GM12878 (cell line): ENCODE measurements at regions not wholly inside any gene's neighbourhood (a gene's known extent, or its start where the extent isn't known, plus 50 kb on each side); places are given as distances from the start of the nearest gene placed in this dataset.

Experiments
- ATAC-seq: fragments of 200-7000 bp; cut with Tn5 transposase; 3 replicates; pipeline ENCODE4 v1.9.1; 2020; ENCODE audit warnings: mild to moderate bottlenecking, moderate library complexity
- BruUV-seq: library from RNA; stranded (reverse); fragments of 400-500 nt; replicated peaks from 2 replicates; lab custom pipeline; 2021; lab: Mats Ljungman, UMichigan
- CTCF ChIA-PET: fragments of 300-600 bp; sonication (Branson Sonifier 250); formaldehyde crosslinking; extraction: SDS; loops from one replicate; lab custom pipeline; 2021; ENCODE audit warnings: inconsistent platforms; lab: Yijun Ruan, JAX
- POLR2A ChIA-PET: fragments of 350-600 bp; formaldehyde crosslinking; extraction: SDS; loops from one replicate; lab custom pipeline; 2021; ENCODE audit warnings: inconsistent platforms; lab: Charles Lee
- RAD21 ChIA-PET: fragments of 300-600 bp; sonication (Branson Sonifier 250); formaldehyde crosslinking; loops from one replicate; lab custom pipeline; 2023; ENCODE audit warnings: antibody characterized with exemption; ENCODE audit not compliant: unreplicated experiment; lab: Charles Lee
- SMC1A ChIA-PET: fragments of 300-600 bp; sonication (Branson Sonifier 250); formaldehyde crosslinking; loops from one replicate; lab custom pipeline; 2023; ENCODE audit not compliant: unreplicated experiment, uncharacterized antibody; lab: Charles Lee
- DNase-seq: peaks from one replicate; pipeline ENCODE4 v3.0.0-alpha.2; 2011; ENCODE audit warnings: low read depth, low spot score
- FAIRE-seq: peaks from 3 replicates; lab custom pipeline; 2011; peaks lifted over from hg19 to GRCh38; lab: Jason Lieb, UNC
- H2AFZ ChIP-seq: 2 replicates; pipeline ENCODE4 v1.6.0; 2011; ENCODE audit warnings: low read depth, low read length, control low read depth; ENCODE audit not compliant: control insufficient read depth
- H3K27ac ChIP-seq: 2 replicates; pipeline ENCODE4 v1.5.1; 2011; ENCODE audit warnings: control low read depth; ENCODE audit not compliant: control insufficient read depth, insufficient read depth
- H3K27me3 ChIP-seq, 2 experiments: replicated peaks in 1 of 2; 2 replicates each; pipeline versions ENCODE4 v1.6.0 to v1.6.1; 2011; ENCODE audit warnings: low read length in 1 of 2; ENCODE audit not compliant: control insufficient read depth in 2 of 2, insufficient read depth in 2 of 2
- H3K36me3 ChIP-seq, 2 experiments: 2 replicates each; pipeline ENCODE4 v1.5.1; 2011; ENCODE audit warnings: low read length in 1 of 2; ENCODE audit not compliant: control insufficient read depth in 2 of 2, insufficient read depth in 2 of 2
- H3K4me1 ChIP-seq: 2 replicates; pipeline ENCODE4 v1.6.1; 2011; ENCODE audit warnings: mild to moderate bottlenecking, low read length, moderate library complexity, mixed read lengths; ENCODE audit not compliant: control insufficient read depth, insufficient read depth
- H3K4me2 ChIP-seq: 2 replicates; pipeline ENCODE4 v1.6.0; 2011; ENCODE audit warnings: control low read depth; ENCODE audit not compliant: control insufficient read depth, insufficient read depth
- H3K4me3 ChIP-seq: fragments of 200-600 bp; sonication (generic); 2 replicates; pipeline ENCODE4 v1.5.1; 2016
- H3K79me2 ChIP-seq: 2 replicates; pipeline ENCODE4 v1.6.0; 2011; ENCODE audit warnings: low read length; ENCODE audit not compliant: control insufficient read depth, insufficient read depth
- H3K9ac ChIP-seq: 2 replicates; pipeline ENCODE4 v1.8.0; 2011; ENCODE audit warnings: low read length, control low read depth, mixed read lengths; ENCODE audit not compliant: control insufficient read depth, insufficient read depth
- H3K9me3 ChIP-seq: replicated peaks from 3 replicates; pipeline ENCODE4 v1.5.1; 2011; ENCODE audit warnings: mild to moderate bottlenecking, low read length; ENCODE audit not compliant: control insufficient read depth, insufficient read depth
- H4K20me1 ChIP-seq: 2 replicates; pipeline ENCODE4 v1.6.0; 2011; ENCODE audit not compliant: control insufficient read depth, insufficient read depth
- BMI1 ChIP-seq: fragments of 450-650 bp; IDR thresholded peaks from 2 replicates; pipeline ENCODE4 v1.6.1; 2016; ENCODE audit warnings: mild to moderate bottlenecking, moderate library complexity, borderline replicate concordance
- CBFB ChIP-seq: IDR thresholded peaks from 2 replicates; pipeline ENCODE4 v1.6.1; 2016; ENCODE audit warnings: antibody characterized with exemption, low read depth
- DPF2 ChIP-seq: fragments of 450-650 bp; IDR thresholded peaks from 2 replicates; pipeline ENCODE4 v1.6.1; 2017; ENCODE audit warnings: mild to moderate bottlenecking
- EP300 ChIP-seq, 2 experiments: fragments of 150-350 bp in 1 of 2; IDR thresholded peaks; 2 replicates each; pipeline ENCODE4 v1.6.1; 2011 to 2012; ENCODE audit warnings: low read depth in 2 of 2, low read length in 2 of 2, borderline replicate concordance in 1 of 2, improper control_type of control experiment in 1 of 2, inconsistent platforms in 1 of 2; ENCODE audit not compliant: control insufficient read depth in 1 of 2
- HDAC2 ChIP-seq: fragments of 200-600 bp; sonication (generic); IDR thresholded peaks from 2 replicates; pipeline ENCODE4 v1.6.1; 2017
- JUNB ChIP-seq: IDR thresholded peaks from 2 replicates; pipeline ENCODE4 v1.6.1; 2016; ENCODE audit warnings: antibody characterized with exemption, mild to moderate bottlenecking
- NFIC ChIP-seq: IDR thresholded peaks from 2 replicates; pipeline ENCODE4 v1.6.1; 2012; ENCODE audit warnings: low read depth, mild to moderate bottlenecking, inconsistent platforms, low read length, moderate library complexity
- PAX5 ChIP-seq: IDR thresholded peaks from 2 replicates; pipeline ENCODE4 v1.6.1; 2011; ENCODE audit warnings: low read depth, low read length, borderline replicate concordance
- PAX8 ChIP-seq: fragments of 450-650 bp; IDR thresholded peaks from 2 replicates; pipeline ENCODE4 v1.6.1; 2017; ENCODE audit warnings: mild to moderate bottlenecking, moderate library complexity
- PBX3 ChIP-seq: IDR thresholded peaks from 2 replicates; pipeline ENCODE4 v1.6.1; 2011; ENCODE audit warnings: mild to moderate bottlenecking, low read depth, low read length, moderate library complexity; ENCODE audit not compliant: insufficient replicate concordance
- RAD21 ChIP-seq: IDR thresholded peaks from 2 replicates; pipeline ENCODE4 v1.6.1; 2011; ENCODE audit warnings: mild to moderate bottlenecking, low read depth, low read length, moderate library complexity; ENCODE audit not compliant: insufficient read depth
- RCOR1 ChIP-seq: conservative IDR thresholded peaks from 2 replicates; pipeline ENCODE4 v1.6.1; 2012; ENCODE audit warnings: low read depth, low read length, improper control_type of control experiment
- SP1 ChIP-seq: IDR thresholded peaks from one replicate; pipeline ENCODE4 v1.6.1; 2011; ENCODE audit warnings: low read depth, low read length
- SPI1 ChIP-seq: IDR thresholded peaks from 2 replicates; pipeline ENCODE4 v1.6.1; 2011; ENCODE audit warnings: low read depth, mild to moderate bottlenecking, low read length, moderate library complexity, borderline replicate concordance; ENCODE audit not compliant: insufficient read depth
- ZZZ3 ChIP-seq: IDR thresholded peaks from 2 replicates; pipeline ENCODE4 v1.6.1; 2011; ENCODE audit warnings: low read depth; ENCODE audit not compliant: control insufficient read depth, insufficient read length
- WGBS: methylation state at CpG from one replicate; pipeline ENCODE4 v1.1.6; 2016; ENCODE audit warnings: low lambda C conversion rate; ENCODE audit not compliant: insufficient replicate concordance, insufficient coverage; ENCODE audit errors: missing lambda C conversion rate; 5-methylcytosine and 5-hydroxymethylcytosine counted together
- in situ Hi-C: fragments of 300-500 bp; cut with MboI; formaldehyde crosslinking; loops from 9 replicates; pipeline ENCODE4 v1.14.3; 2018; ENCODE audit warnings: mixed read lengths
- intact Hi-C: fragments of 100-400 bp; cut with micrococcal nuclease; formaldehyde crosslinking; loops from one replicate; pipeline ENCODE4 v1.14.2; 2022; ENCODE audit not compliant: unreplicated experiment
- TF ChIP-seq, protein P1 (sequence below): fragments of 450-650 bp; IDR thresholded peaks from 2 replicates; pipeline ENCODE4 v1.6.1; 2016; ENCODE audit warnings: mild to moderate bottlenecking, moderate library complexity, borderline replicate concordance
- TF ChIP-seq, protein P2 (sequence below): fragments of 450-650 bp; IDR thresholded peaks from 2 replicates; pipeline ENCODE4 v1.6.1; 2018; ENCODE audit warnings: borderline replicate concordance, mild to moderate bottlenecking; ENCODE audit not compliant: partially characterized antibody

DNA sequence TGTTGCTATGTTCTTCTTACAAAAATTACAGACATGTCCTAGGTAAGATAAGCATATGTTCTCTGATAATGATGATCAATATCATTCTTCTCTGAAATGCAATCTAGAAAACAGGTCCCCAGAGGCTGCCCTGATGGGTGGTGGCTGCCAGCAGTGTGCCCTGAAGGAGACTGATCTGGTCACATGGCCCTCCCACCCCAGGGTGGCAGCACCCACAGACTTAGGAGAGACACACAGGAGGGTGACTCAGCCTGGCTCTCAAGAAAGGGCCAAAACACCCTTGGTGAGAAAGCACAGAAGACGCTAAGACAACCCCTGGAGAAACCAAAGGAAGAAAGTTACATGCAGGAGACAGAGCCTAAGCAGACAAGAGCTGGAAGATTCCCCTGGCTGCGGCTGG lies 203.7 kb downstream of the TJP1 start:
- DNase-seq = no peak
- ATAC-seq = no peak
- no peaks in the 10 kb centered on the region; the same call in 2 of the 3 replicates for H3K9me3 ChIP-seq
- no peak overlapping the region for H3K4me3 ChIP-seq
- H2AFZ ChIP-seq = no peak overlapping the region
- FAIRE-seq = no peak
- TF ChIP-seq, protein P1, sequence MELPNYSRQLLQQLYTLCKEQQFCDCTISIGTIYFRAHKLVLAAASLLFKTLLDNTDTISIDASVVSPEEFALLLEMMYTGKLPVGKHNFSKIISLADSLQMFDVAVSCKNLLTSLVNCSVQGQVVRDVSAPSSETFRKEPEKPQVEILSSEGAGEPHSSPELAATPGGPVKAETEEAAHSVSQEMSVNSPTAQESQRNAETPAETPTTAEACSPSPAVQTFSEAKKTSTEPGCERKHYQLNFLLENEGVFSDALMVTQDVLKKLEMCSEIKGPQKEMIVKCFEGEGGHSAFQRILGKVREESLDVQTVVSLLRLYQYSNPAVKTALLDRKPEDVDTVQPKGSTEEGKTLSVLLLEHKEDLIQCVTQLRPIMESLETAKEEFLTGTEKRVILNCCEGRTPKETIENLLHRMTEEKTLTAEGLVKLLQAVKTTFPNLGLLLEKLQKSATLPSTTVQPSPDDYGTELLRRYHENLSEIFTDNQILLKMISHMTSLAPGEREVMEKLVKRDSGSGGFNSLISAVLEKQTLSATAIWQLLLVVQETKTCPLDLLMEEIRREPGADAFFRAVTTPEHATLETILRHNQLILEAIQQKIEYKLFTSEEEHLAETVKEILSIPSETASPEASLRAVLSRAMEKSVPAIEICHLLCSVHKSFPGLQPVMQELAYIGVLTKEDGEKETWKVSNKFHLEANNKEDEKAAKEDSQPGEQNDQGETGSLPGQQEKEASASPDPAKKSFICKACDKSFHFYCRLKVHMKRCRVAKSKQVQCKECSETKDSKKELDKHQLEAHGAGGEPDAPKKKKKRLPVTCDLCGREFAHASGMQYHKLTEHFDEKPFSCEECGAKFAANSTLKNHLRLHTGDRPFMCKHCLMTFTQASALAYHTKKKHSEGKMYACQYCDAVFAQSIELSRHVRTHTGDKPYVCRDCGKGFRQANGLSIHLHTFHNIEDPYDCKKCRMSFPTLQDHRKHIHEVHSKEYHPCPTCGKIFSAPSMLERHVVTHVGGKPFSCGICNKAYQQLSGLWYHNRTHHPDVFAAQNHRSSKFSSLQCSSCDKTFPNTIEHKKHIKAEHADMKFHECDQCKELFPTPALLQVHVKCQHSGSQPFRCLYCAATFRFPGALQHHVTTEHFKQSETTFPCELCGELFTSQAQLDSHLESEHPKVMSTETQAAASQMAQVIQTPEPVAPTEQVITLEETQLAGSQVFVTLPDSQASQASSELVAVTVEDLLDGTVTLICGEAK = no peak
- TF ChIP-seq DPF2 (no peak), SPI1 (no peak), PAX8 (no peak), EP300 (IDR thresholded peaks at IDR 0.05; ENCODE audit: borderline replicate concordance in 1 of 2, control insufficient read depth in 1 of 2, low read depth in 2 of 2, low read length in 2 of 2) (no peak), SP1 (no peak), PAX5 (no peak), ZZZ3 (no peak), HDAC2 (no peak), RAD21 (no peak), BMI1 (no peak), JUNB (no peak), PBX3 (no peak), NFIC (no peak), CBFB (no peak), RCOR1 (no peak)
- TF ChIP-seq, protein P2, sequence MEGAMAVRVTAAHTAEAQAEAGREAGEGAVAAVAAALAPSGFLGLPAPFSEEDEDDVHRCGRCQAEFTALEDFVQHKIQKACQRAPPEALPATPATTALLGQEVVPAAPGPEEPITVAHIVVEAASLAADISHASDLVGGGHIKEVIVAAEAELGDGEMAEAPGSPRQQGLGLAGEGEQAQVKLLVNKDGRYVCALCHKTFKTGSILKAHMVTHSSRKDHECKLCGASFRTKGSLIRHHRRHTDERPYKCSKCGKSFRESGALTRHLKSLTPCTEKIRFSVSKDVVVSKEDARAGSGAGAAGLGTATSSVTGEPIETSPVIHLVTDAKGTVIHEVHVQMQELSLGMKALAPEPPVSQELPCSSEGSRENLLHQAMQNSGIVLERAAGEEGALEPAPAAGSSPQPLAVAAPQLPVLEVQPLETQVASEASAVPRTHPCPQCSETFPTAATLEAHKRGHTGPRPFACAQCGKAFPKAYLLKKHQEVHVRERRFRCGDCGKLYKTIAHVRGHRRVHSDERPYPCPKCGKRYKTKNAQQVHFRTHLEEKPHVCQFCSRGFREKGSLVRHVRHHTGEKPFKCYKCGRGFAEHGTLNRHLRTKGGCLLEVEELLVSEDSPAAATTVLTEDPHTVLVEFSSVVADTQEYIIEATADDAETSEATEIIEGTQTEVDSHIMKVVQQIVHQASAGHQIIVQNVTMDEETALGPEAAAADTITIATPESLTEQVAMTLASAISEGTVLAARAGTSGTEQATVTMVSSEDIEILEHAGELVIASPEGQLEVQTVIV = no peak
- no peaks in the 10 kb centered on the region for H3K4me1 ChIP-seq
- in situ Hi-C loops (no loop called here), intact Hi-C loops (no loop called here)
- CTCF ChIA-PET = no interaction called here
- no TSS peak for BruUV-seq
- POLR2A ChIA-PET = no interaction called here
- H3K4me2 ChIP-seq = no peak overlapping the region
- H3K27ac ChIP-seq = no peak overlapping the region
- no peaks in the 10 kb centered on the region for H3K36me3 ChIP-seq
- WGBS = 9% methylated on average over 2 of the region's 2 CpGs
- RAD21 ChIA-PET = interaction anchor here (0.5 kb wide), 1 partner anchor 21 kb away, joined by 3 read pairs; no protein-coding TSS in a partner anchor
- SMC1A ChIA-PET = no interaction called here
- no peak overlapping the region for H3K9ac ChIP-seq
- H3K79me2 ChIP-seq = no peaks in the 10 kb centered on the region
- no peaks in the 10 kb centered on the region for H3K27me3 ChIP-seq
- no peaks in the 10 kb centered on the region for H4K20me1 ChIP-seq
